Epithelial cell of proximal tubule (primary cell): ENCODE measurements at regions not wholly inside any gene's neighbourhood (a gene's known extent, or its start where the extent isn't known, plus 50 kb on each side); places are given as distances from the start of the nearest gene placed in this dataset.

Experiments used
- DNase-seq: peaks from one replicate; pipeline ENCODE4 v3.0.0-alpha.2; 2011; ENCODE audit warnings: low read depth
- H3K4me3 ChIP-seq: 2 replicates; pipeline ENCODE4 v1.5.1; 2011; ENCODE audit warnings: low read depth, mild to moderate bottlenecking, low read length
- TF ChIP-seq, protein P1 (sequence below): conservative IDR thresholded peaks from 2 replicates; pipeline ENCODE4 v1.5.1; 2012; ENCODE audit warnings: low read depth, mild to moderate bottlenecking, low read length

DNA sequence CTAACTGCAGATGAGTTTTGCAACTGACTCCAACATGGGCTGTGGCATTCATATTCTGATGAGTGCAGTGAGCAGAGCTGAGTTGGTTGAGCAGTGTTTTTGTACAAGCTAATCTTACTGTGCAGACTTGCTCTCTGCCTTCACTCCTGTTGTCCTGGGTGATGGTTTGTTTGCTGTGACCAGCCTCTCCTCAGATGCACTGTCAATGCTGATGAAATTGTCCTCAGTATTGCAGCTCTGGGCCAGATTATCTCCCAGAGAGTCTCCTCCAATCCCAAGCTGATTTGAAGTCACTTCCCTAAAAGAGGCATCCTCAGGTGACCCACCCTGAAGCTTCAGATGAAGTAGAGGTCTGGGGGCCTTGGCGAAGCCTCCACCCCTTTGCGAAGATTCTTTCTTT is 581.8 kb downstream of the ACTL7B start:
- no peak overlapping the region for H3K4me3 ChIP-seq
- no peak for DNase-seq
- TF ChIP-seq, protein P1, sequence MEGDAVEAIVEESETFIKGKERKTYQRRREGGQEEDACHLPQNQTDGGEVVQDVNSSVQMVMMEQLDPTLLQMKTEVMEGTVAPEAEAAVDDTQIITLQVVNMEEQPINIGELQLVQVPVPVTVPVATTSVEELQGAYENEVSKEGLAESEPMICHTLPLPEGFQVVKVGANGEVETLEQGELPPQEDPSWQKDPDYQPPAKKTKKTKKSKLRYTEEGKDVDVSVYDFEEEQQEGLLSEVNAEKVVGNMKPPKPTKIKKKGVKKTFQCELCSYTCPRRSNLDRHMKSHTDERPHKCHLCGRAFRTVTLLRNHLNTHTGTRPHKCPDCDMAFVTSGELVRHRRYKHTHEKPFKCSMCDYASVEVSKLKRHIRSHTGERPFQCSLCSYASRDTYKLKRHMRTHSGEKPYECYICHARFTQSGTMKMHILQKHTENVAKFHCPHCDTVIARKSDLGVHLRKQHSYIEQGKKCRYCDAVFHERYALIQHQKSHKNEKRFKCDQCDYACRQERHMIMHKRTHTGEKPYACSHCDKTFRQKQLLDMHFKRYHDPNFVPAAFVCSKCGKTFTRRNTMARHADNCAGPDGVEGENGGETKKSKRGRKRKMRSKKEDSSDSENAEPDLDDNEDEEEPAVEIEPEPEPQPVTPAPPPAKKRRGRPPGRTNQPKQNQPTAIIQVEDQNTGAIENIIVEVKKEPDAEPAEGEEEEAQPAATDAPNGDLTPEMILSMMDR: no peak

DNA sequence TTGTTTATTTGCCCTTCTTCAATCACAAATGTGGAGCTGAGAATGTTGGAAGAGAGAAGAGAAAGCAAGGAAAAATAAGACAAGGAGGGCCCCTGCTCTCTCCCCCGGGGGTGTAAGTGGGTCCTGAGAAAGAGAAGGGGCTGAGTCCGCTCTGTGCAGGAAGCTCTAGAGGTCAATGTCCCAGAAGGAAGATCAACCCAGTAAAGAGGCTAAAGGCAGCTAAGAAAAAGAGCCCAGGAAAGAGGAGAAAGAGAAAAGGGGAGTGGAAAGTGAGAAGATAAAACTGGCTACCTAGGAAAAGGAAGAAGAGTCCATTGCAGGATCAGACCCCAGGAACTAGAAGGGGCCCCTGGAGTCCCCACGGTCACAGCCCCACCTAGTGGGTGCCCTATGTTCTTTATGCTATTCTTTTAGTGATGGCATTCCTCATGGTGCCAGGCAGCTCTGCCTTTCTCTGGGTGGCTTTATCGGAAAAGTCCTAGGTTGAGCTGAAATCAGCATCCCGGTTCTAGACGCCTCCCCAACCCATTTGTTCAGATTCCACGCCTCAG is 583.4 kb downstream of the ACTL7B start:
- peak overlapping the region; percentile 42 for H3K4me3 ChIP-seq
- TF ChIP-seq, protein P1: peak; percentile 87
- no peak for DNase-seq

DNA sequence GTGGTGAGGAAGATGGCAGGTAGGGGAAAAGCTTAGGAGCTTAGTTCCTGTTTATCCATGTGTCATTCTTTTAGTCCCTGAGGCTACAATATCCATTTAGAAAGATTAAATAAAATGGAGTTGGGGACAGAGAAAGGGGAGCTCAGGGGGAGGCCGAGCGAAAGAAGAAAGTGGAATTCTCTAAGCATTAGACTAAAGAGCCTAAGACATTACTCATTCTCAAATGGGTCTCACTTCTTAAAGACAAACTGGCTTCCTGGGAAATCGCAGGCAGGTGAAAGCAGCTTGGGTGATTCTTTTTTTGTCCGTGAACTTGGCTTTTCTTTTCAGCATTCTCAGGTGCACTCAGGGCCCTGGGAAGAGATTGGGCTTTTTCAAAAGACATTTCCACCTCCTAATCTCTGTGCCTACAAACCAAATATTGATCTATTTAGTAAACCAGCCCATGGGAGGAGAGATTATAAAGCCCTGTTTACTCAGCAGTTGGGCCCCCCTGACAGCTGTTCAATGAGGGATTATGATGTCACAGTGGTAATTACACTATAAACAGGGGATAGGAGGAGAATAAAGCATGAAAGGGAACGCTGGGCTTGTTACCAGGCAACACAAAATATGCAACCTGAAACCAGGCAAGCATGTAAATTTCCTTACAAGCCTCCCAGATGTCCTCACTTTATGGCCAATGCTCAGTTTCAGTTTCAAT is 584.0 kb downstream of the ACTL7B start:
- peak overlapping the region; percentile 42 for H3K4me3 ChIP-seq
- TF ChIP-seq, protein P1: no peak
- DNase-seq: peak; percentile 33

DNA sequence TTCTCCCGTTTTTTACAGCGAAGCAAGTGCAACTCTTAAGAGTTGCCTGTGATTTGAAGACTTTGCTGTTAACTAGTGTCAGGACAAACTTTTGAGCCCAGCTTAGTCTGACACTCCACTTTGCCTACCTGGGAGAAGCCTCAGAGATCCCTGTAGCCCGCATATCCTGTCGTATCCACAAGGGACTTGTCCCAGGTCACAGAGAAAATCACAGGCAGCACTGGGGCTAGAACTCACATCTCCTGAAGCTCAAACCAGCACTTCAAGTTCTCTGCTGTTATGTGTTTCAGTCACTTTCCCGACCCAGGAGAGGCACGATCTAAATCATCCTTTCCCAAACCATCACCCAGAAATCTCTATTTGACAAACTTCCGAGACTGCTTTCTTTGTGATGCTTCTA is 584.5 kb downstream of the ACTL7B start:
- TF ChIP-seq, protein P1: no peak
- H3K4me3 ChIP-seq: no peak overlapping the region
- no peak for DNase-seq

DNA sequence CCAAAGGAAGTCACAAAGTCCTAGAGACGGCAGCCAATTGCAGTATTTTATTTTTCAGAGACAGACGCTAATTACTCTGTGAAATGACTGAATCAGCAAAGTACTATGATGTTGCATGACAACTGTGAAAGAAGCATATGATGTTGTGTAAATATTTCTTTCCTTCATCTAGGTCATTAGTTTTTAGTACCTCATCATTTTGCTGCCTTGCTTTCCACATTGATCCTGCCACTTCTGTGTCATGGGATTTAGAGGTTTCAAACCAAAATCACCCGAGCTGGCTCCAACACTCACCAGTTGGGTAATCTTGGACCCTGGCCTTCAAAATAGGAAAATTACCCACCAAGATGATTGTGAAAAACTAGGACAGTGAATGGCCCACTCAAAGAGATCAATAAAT is 585.2 kb downstream of the ACTL7B start:
- TF ChIP-seq, protein P1: no peak
- no peak for DNase-seq
- no peak overlapping the region for H3K4me3 ChIP-seq

DNA sequence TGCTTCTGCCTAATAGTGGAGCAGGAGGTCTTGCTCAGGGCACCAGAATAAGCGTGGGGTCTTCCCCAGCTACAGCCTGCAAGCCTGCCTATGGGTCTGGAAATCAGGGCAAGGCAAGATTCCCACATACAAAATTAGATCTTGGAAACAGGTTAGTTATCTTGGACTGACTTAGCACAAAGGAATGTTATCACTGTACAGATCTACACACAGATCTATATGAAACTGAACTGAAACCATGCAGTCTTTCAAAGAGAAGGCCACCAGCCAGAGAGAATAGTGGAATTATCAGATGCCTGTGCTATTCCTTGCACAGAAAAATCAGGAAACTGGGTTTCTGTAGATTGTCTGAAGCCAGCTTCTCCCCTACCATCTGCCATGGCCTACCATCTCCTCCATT is 585.7 kb downstream of the ACTL7B start:
- no peak overlapping the region for H3K4me3 ChIP-seq
- TF ChIP-seq, protein P1: no peak
- DNase-seq: no peak

DNA sequence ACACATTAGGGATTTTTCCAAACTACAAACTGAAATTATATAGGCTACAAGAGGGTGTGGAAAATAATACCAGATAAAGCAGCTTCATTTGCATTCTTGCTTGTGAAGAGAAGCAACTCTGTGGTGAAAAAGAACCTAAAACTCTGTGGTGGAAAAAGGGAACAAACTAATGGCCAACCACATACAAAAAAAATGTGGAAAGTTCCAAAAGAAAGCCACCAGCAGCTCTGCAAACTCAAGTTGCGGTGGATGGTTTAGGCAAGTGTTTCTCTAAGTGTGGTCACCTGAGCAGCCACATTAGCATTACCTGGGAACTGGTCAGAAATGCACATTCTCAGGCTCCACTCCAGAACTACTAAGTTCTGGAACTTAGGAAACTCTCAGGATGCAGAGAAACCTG is 586.4 kb downstream of the ACTL7B start:
- TF ChIP-seq, protein P1: no peak
- no peak overlapping the region for H3K4me3 ChIP-seq
- DNase-seq: no peak
